Keratinocyte (primary cell): ENCODE measurements at regions not wholly inside any gene's neighbourhood (a gene's known extent, or its start where the extent isn't known, plus 50 kb on each side); places are given as distances from the start of the nearest gene placed in this dataset.

Source experiments
- DNase-seq: peaks from one replicate; pipeline ENCODE4 v3.0.0-alpha.2; 2011; ENCODE audit warnings: low read depth, missing footprints, low spot score
- FAIRE-seq: peaks from 2 replicates; lab custom pipeline; 2011; peaks lifted over from hg19 to GRCh38; lab: Jason Lieb, UNC
- H2AFZ ChIP-seq: 2 replicates; pipeline ENCODE4 v1.6.0; 2012; ENCODE audit warnings: low read length, control low read depth, inconsistent platforms; ENCODE audit not compliant: control insufficient read depth
- H3K27ac ChIP-seq: 2 replicates; pipeline ENCODE4 v1.5.1; 2011; ENCODE audit warnings: low read length; ENCODE audit not compliant: control insufficient read depth, insufficient read depth
- H3K27me3 ChIP-seq: 3 replicates; pipeline ENCODE4 v1.6.0; 2011; ENCODE audit warnings: low read length; ENCODE audit not compliant: control insufficient read depth, insufficient read depth; ENCODE audit errors: extremely low read depth
- H3K36me3 ChIP-seq, 2 experiments: 2 replicates in 1 of 2; 3 replicates in 1 of 2; pipeline ENCODE4 v1.5.1; 2011; ENCODE audit warnings: low read length in 2 of 2, mild to moderate bottlenecking in 1 of 2; ENCODE audit not compliant: control insufficient read depth in 2 of 2, insufficient read depth in 2 of 2; ENCODE audit errors: extremely low read depth in 1 of 2
- H3K4me1 ChIP-seq: 3 replicates; pipeline ENCODE4 v1.5.1; 2011; ENCODE audit warnings: low read length; ENCODE audit not compliant: control insufficient read depth, insufficient read depth; ENCODE audit errors: extremely low read depth
- H3K4me2 ChIP-seq: 3 replicates; pipeline ENCODE4 v1.6.0; 2011; ENCODE audit warnings: low read depth, low read length; ENCODE audit not compliant: control insufficient read depth, insufficient read depth; ENCODE audit errors: extremely low read depth
- H3K4me3 ChIP-seq, 3 experiments: fragments of 200-600 bp in 1 of 3; sonication (generic) in 1 of 3; 2 replicates in 2 of 3; 3 replicates in 1 of 3; pipeline ENCODE4 v1.5.1; 2011 to 2016; ENCODE audit warnings: low read length in 3 of 3, mild to moderate bottlenecking in 3 of 3, control low read depth in 2 of 3, inconsistent platforms in 1 of 3, low read depth in 1 of 3, mixed read lengths in 1 of 3, mixed run types in 1 of 3, moderate library complexity in 1 of 3; ENCODE audit not compliant: control insufficient read depth in 2 of 3, insufficient read depth in 2 of 3; ENCODE audit errors: extremely low read depth in 1 of 3
- H3K79me2 ChIP-seq: 2 replicates; pipeline ENCODE4 v1.6.0; 2012; ENCODE audit warnings: low read length; ENCODE audit not compliant: control insufficient read depth, insufficient read depth
- H3K9ac ChIP-seq: 3 replicates; pipeline ENCODE4 v1.6.0; 2011; ENCODE audit warnings: low read length; ENCODE audit not compliant: control insufficient read depth, insufficient read depth; ENCODE audit errors: extremely low read depth
- H3K9me1 ChIP-seq: 3 replicates; pipeline ENCODE4 v1.6.0; 2011; ENCODE audit warnings: low read length; ENCODE audit not compliant: control insufficient read depth, insufficient read depth; ENCODE audit errors: extremely low read depth
- H3K9me3 ChIP-seq: 2 replicates; pipeline ENCODE4 v1.5.1; 2012; ENCODE audit warnings: low read depth, low read length; ENCODE audit not compliant: control insufficient read depth
- H4K20me1 ChIP-seq: 3 replicates; pipeline ENCODE4 v1.6.0; 2011; ENCODE audit warnings: low read length; ENCODE audit not compliant: control insufficient read depth, insufficient read depth; ENCODE audit errors: extremely low read depth
- CTCF ChIP-seq, 3 experiments: IDR thresholded peaks in 1 of 3; conservative IDR thresholded peaks in 1 of 3; optimal IDR thresholded peaks in 1 of 3; 2 replicates in 2 of 3; 3 replicates in 1 of 3; pipeline versions ENCODE3 to v1.5.1; 2011; ENCODE audit warnings: low read length in 3 of 3, mild to moderate bottlenecking in 3 of 3, moderate library complexity in 2 of 3, control low read depth in 1 of 3, inconsistent platforms in 1 of 3; ENCODE audit not compliant: insufficient read depth in 2 of 3; ENCODE audit errors: extremely low read depth in 1 of 3
- EZH2 ChIP-seq: IDR thresholded peaks from one replicate; pipeline ENCODE4 v1.6.1; 2012; ENCODE audit warnings: inconsistent platforms, mild to moderate bottlenecking, low read length, moderate library complexity
- dilution Hi-C: fragments of 300-500 bp; cut with MboI; formaldehyde crosslinking; loops from one replicate; pipeline ENCODE4 v1.7.0; 2020; ENCODE audit warnings: low sequenced_read_pairs; ENCODE audit not compliant: extremely low pct_ligation_motif_present

DNA sequence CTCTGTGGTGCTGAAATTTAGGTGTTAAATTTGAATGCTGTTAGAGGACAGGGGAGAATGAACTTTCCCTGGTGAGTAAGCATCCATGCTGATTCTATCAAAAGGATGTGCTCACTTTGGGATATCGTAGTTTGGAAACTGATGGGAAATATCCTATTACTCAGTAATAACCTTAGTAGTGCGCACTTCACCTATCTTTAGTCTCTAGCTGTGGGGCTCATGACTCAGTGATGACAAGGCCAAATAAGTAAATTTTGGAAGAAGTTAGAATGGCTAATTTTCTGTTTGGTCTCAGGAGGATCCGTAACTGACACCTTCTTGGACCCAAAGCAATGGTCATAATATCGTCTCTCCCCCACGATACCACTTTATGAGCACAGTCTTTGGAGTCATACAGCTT is 448.4 kb downstream of the PSAT1 start:
- Histone ChIP-seq H3K4me2 (no peak overlapping the region), H3K36me3 (no peaks in the 10 kb centered on the region), H3K27me3 (no peaks in the 10 kb centered on the region), H3K4me3 (no peak overlapping the region), H3K9ac (no peak overlapping the region), H3K27ac (no peak overlapping the region), H2AFZ (no peak overlapping the region), H3K9me3 (no peaks in the 10 kb centered on the region), H4K20me1 (no peaks in the 10 kb centered on the region), H3K79me2 (no peaks in the 10 kb centered on the region), H3K4me1 (no peaks in the 10 kb centered on the region), H3K9me1 (no peaks in the 10 kb centered on the region)
- TF ChIP-seq CTCF (optimal IDR thresholded peaks at IDR 0.05 in 1 of 3, IDR thresholded peaks at IDR 0.05 in 1 of 3, conservative IDR thresholded peaks at IDR 0.05 in 1 of 3; ENCODE audit: extremely low read depth in 1 of 3, insufficient read depth in 2 of 3, low read length in 3 of 3) (no peak), EZH2 (no peak)
- no peak for DNase-seq
- dilution Hi-C loops: no loop called here
- no peak for FAIRE-seq

GRCh38 chr9:78746010-78746409 is 449.1 kb downstream of the PSAT1 start:
- no peaks in the 10 kb centered on the region for H3K9me3 ChIP-seq
- no peak overlapping the region for H3K9ac ChIP-seq
- no peaks in the 10 kb centered on the region for H3K79me2 ChIP-seq
- H3K4me3 ChIP-seq: no peak overlapping the region
- H4K20me1 ChIP-seq: no peaks in the 10 kb centered on the region
- H2AFZ ChIP-seq: no peak overlapping the region
- no peaks in the 10 kb centered on the region for H3K36me3 ChIP-seq
- no peaks in the 10 kb centered on the region for H3K9me1 ChIP-seq
- no peaks in the 10 kb centered on the region for H3K27me3 ChIP-seq
- no peak for TF ChIP-seq CTCF (optimal IDR thresholded peaks at IDR 0.05 in 1 of 3, IDR thresholded peaks at IDR 0.05 in 1 of 3, conservative IDR thresholded peaks at IDR 0.05 in 1 of 3; ENCODE audit: extremely low read depth in 1 of 3, insufficient read depth in 2 of 3, low read length in 3 of 3)
- TF ChIP-seq EZH2: no peak
- no peak overlapping the region for H3K4me2 ChIP-seq
- H3K27ac ChIP-seq: no peak overlapping the region
- dilution Hi-C loops: no loop called here
- no peak for DNase-seq
- H3K4me1 ChIP-seq: no peaks in the 10 kb centered on the region
- FAIRE-seq: no peak
